HEK293 (cell line): ENCODE measurements at regions not wholly inside any gene's neighbourhood (a gene's known extent, or its start where the extent isn't known, plus 50 kb on each side); places are given as distances from the start of the nearest gene placed in this dataset.

Experiments
- CTCF ChIA-PET: fragments of 350-600 bp; formaldehyde crosslinking; extraction: SDS; loops from one replicate; lab custom pipeline; 2021; ENCODE audit warnings: antibody characterized with exemption; lab: Yijun Ruan, JAX
- POLR2A ChIA-PET: fragments of 300-600 bp; formaldehyde crosslinking; extraction: SDS; loops from one replicate; lab custom pipeline; 2020; ENCODE audit warnings: antibody characterized with exemption, inconsistent platforms; lab: Yijun Ruan, JAX
- H3K27ac ChIP-seq: fragments of 200-500 bp; sonication (Bioruptor generic); 2 replicates; pipeline ENCODE4 v1.5.1; 2014; ENCODE audit warnings: low read depth, low read length, control low read depth, inconsistent platforms; ENCODE audit errors: extremely low read depth
- H3K36me3 ChIP-seq, 2 experiments: fragments of 200-500 bp in 1 of 2; sonication (Bioruptor generic) in 1 of 2; 1 replicate in 1 of 2; 2 replicates in 1 of 2; pipeline ENCODE4 v1.5.1; 2014 to 2017; ENCODE audit warnings: inconsistent platforms in 2 of 2, low read length in 2 of 2; ENCODE audit not compliant: control insufficient read depth in 2 of 2, insufficient read depth in 1 of 2
- H3K4me1 ChIP-seq: fragments of 200-500 bp; sonication (Bioruptor generic); 2 replicates; pipeline ENCODE4 v1.5.1; 2014; ENCODE audit warnings: mild to moderate bottlenecking, low read length, inconsistent platforms; ENCODE audit not compliant: control insufficient read depth, insufficient read depth
- H3K4me3 ChIP-seq: 2 replicates; pipeline ENCODE4 v1.5.1; 2011; ENCODE audit warnings: low read depth, mild to moderate bottlenecking, control low read depth, low read length, moderate library complexity
- H3K9me3 ChIP-seq: fragments of 200-500 bp; sonication (Bioruptor generic); 2 replicates; pipeline ENCODE4 v1.5.1; 2014; ENCODE audit warnings: low read depth, low read length, inconsistent platforms; ENCODE audit not compliant: control insufficient read depth, insufficient read depth
- GFI1B ChIP-seq: fragments of 450-650 bp; formaldehyde crosslinking; IDR thresholded peaks from 2 replicates; pipeline ENCODE4 v1.5.1; 2016; ENCODE audit warnings: missing biosample characterization, missing genetic modification characterization
- GLIS2 ChIP-seq: fragments of 450-650 bp; formaldehyde crosslinking; IDR thresholded peaks from 2 replicates; pipeline ENCODE4 v1.5.1; 2016; ENCODE audit warnings: missing biosample characterization, missing genetic modification characterization
- KLF10 ChIP-seq: fragments of 450-650 bp; IDR thresholded peaks from 2 replicates; pipeline ENCODE4 v1.5.1; 2018; ENCODE audit warnings: missing biosample characterization, mild to moderate bottlenecking, missing genetic modification characterization
- SCRT1 ChIP-seq: fragments of 450-650 bp; formaldehyde crosslinking; IDR thresholded peaks from 2 replicates; pipeline ENCODE4 v1.5.1; 2016; ENCODE audit warnings: missing biosample characterization, missing genetic modification characterization, borderline replicate concordance
- ZBTB1 ChIP-seq: fragments of 450-650 bp; formaldehyde crosslinking; IDR thresholded peaks from 2 replicates; pipeline ENCODE4 v1.5.1; 2016; ENCODE audit warnings: missing biosample characterization, missing genetic modification characterization
- ZBTB48 ChIP-seq: fragments of 450-650 bp; formaldehyde crosslinking; IDR thresholded peaks from 2 replicates; pipeline ENCODE4 v1.5.1; 2016; ENCODE audit warnings: missing biosample characterization, missing genetic modification characterization
- ZNF169 ChIP-seq: fragments of 450-650 bp; formaldehyde crosslinking; IDR thresholded peaks from 2 replicates; pipeline ENCODE4 v1.5.1; 2016; ENCODE audit warnings: missing biosample characterization, missing genetic modification characterization
- ZNF184 ChIP-seq: fragments of 450-650 bp; IDR thresholded peaks from 2 replicates; pipeline ENCODE4 v1.5.1; 2018; ENCODE audit warnings: missing biosample characterization, mild to moderate bottlenecking, missing genetic modification characterization
- ZNF248 ChIP-seq: fragments of 450-650 bp; formaldehyde crosslinking; IDR thresholded peaks from 2 replicates; pipeline ENCODE4 v1.5.1; 2017; ENCODE audit warnings: missing biosample characterization, missing genetic modification characterization
- ZNF274 ChIP-seq, 2 experiments: fragments of 200-500 bp in 1 of 2; fragments of 450-650 bp in 1 of 2; sonication (Bioruptor generic) in 1 of 2; formaldehyde crosslinking in 1 of 2; IDR thresholded peaks; 2 replicates each; pipeline versions ENCODE4 v1.5.1 to v1.6.1; 2014 to 2016; ENCODE audit warnings: borderline replicate concordance in 1 of 2, inconsistent platforms in 1 of 2, low read length in 1 of 2, missing biosample characterization in 1 of 2, missing genetic modification characterization in 1 of 2
- ZNF311 ChIP-seq: fragments of 450-650 bp; formaldehyde crosslinking; IDR thresholded peaks from 2 replicates; pipeline ENCODE4 v1.5.1; 2017; ENCODE audit warnings: missing biosample characterization, missing genetic modification characterization, borderline replicate concordance
- ZNF610 ChIP-seq: fragments of 450-650 bp; formaldehyde crosslinking; IDR thresholded peaks from 2 replicates; pipeline ENCODE4 v1.5.1; 2016; ENCODE audit warnings: missing biosample characterization, missing genetic modification characterization, borderline replicate concordance
- ZNF660 ChIP-seq: fragments of 450-650 bp; IDR thresholded peaks from 2 replicates; pipeline ENCODE4 v1.5.1; 2018; ENCODE audit warnings: missing biosample characterization, mild to moderate bottlenecking, missing genetic modification characterization
- ZNF747 ChIP-seq: fragments of 450-650 bp; formaldehyde crosslinking; IDR thresholded peaks from 2 replicates; pipeline ENCODE4 v1.5.1; 2016; ENCODE audit warnings: missing biosample characterization, missing genetic modification characterization
- ZNF768 ChIP-seq: fragments of 450-650 bp; formaldehyde crosslinking; IDR thresholded peaks from 2 replicates; pipeline ENCODE4 v1.5.1; 2018; ENCODE audit warnings: missing biosample characterization, mild to moderate bottlenecking, missing genetic modification characterization
- ZNF830 ChIP-seq: fragments of 450-650 bp; IDR thresholded peaks from 2 replicates; pipeline ENCODE4 v1.5.0; 2018; ENCODE audit warnings: missing biosample characterization, missing genetic modification characterization, low read depth, mild to moderate bottlenecking, moderate library complexity
- ZNF843 ChIP-seq: fragments of 450-650 bp; formaldehyde crosslinking; IDR thresholded peaks from 2 replicates; pipeline ENCODE4 v1.5.1; 2016; ENCODE audit warnings: missing biosample characterization, missing genetic modification characterization
- ZSCAN23 ChIP-seq: fragments of 450-650 bp; formaldehyde crosslinking; IDR thresholded peaks from 2 replicates; pipeline ENCODE4 v1.5.1; 2016; ENCODE audit warnings: missing biosample characterization, missing genetic modification characterization
- TF ChIP-seq, protein P1 (sequence below): fragments of 450-650 bp; formaldehyde crosslinking; IDR thresholded peaks from 2 replicates; pipeline ENCODE4 v1.5.1; 2017; ENCODE audit warnings: missing biosample characterization, mild to moderate bottlenecking, missing genetic modification characterization, moderate library complexity
- TF ChIP-seq, protein P2 (sequence below): fragments of 450-650 bp; formaldehyde crosslinking; IDR thresholded peaks from 2 replicates; pipeline ENCODE4 v1.5.1; 2017; ENCODE audit warnings: missing biosample characterization, missing genetic modification characterization
- TF ChIP-seq, protein P3 (sequence below): sonication (generic); formaldehyde crosslinking; IDR thresholded peaks from 2 replicates; pipeline ENCODE4 v1.8.1; 2022; ENCODE audit warnings: mild to moderate bottlenecking, moderate library complexity, missing genetic modification reagents

DNA sequence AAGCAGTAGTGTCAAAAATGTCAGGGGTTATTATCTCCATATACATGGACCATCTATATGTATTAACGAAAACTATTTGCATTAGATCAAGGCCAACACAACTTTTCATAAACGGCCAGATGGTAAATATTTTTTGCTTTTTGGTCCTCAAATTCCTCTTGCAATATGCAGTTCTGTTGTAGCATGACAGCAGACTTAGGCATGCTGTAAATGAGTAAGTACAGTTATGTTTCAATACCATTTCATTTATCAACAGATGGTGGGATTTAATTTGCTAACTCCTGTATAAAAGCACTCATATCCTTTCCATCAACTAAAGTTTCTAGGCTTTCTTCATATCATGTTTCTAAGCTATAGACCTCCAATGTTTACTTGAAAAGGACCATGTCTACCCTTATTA, 208.1 kb downstream of the ANKRD50 start (continued):
- TF ChIP-seq, protein P1, sequence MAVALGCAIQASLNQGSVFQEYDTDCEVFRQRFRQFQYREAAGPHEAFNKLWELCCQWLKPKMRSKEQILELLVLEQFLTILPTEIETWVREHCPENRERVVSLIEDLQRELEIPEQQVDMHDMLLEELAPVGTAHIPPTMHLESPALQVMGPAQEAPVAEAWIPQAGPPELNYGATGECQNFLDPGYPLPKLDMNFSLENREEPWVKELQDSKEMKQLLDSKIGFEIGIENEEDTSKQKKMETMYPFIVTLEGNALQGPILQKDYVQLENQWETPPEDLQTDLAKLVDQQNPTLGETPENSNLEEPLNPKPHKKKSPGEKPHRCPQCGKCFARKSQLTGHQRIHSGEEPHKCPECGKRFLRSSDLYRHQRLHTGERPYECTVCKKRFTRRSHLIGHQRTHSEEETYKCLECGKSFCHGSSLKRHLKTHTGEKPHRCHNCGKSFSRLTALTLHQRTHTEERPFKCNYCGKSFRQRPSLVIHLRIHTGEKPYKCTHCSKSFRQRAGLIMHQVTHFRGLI (tag by site-specific recombination), result no peak
- TF ChIP-seq, all 188 proteins: peak for 0

GRCh38 chr4:124505211-124505610, 207.3 kb downstream of the ANKRD50 start:
- no peaks in the 10 kb centered on the region for H3K36me3 ChIP-seq
- no peak overlapping the region for H3K4me3 ChIP-seq
- ChIA-PET CTCF (no interaction called here), POLR2A (no interaction called here)
- H3K4me1 ChIP-seq, result no peaks in the 10 kb centered on the region
- H3K9me3 ChIP-seq, result no peaks in the 10 kb centered on the region
- no peak overlapping the region for H3K27ac ChIP-seq
- TF ChIP-seq ZBTB48 (tag by site-specific recombination), result no peak
- no peak for TF ChIP-seq ZNF768 (tag by site-specific recombination)
- no peak for TF ChIP-seq ZNF248 (tag by site-specific recombination)
- TF ChIP-seq ZBTB1 (tag by site-specific recombination), result no peak
- TF ChIP-seq ZNF830 (tag by site-specific recombination), result no peak
- TF ChIP-seq ZNF660, result no peak
- TF ChIP-seq ZNF843 (tag by site-specific recombination), result no peak
- no peak for TF ChIP-seq ZNF610 (tag by site-specific recombination)
- no peak for TF ChIP-seq ZSCAN23 (tag by site-specific recombination)
- TF ChIP-seq ZNF747 (tag by site-specific recombination), result no peak
- TF ChIP-seq, protein P2, sequence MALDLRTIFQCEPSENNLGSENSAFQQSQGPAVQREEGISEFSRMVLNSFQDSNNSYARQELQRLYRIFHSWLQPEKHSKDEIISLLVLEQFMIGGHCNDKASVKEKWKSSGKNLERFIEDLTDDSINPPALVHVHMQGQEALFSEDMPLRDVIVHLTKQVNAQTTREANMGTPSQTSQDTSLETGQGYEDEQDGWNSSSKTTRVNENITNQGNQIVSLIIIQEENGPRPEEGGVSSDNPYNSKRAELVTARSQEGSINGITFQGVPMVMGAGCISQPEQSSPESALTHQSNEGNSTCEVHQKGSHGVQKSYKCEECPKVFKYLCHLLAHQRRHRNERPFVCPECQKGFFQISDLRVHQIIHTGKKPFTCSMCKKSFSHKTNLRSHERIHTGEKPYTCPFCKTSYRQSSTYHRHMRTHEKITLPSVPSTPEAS (tag by site-specific recombination), result no peak
- TF ChIP-seq ZNF274 (IDR thresholded peaks at IDR 0.05; ENCODE audit: low read length), result no peak
- TF ChIP-seq ZNF274 (tag by site-specific recombination; IDR thresholded peaks at IDR 0.05; ENCODE audit: borderline replicate concordance), result no peak
- no peak for TF ChIP-seq ZNF169 (tag by site-specific recombination)
- TF ChIP-seq ZNF311, result no peak
- no peak for TF ChIP-seq KLF10
- TF ChIP-seq, protein P3, sequence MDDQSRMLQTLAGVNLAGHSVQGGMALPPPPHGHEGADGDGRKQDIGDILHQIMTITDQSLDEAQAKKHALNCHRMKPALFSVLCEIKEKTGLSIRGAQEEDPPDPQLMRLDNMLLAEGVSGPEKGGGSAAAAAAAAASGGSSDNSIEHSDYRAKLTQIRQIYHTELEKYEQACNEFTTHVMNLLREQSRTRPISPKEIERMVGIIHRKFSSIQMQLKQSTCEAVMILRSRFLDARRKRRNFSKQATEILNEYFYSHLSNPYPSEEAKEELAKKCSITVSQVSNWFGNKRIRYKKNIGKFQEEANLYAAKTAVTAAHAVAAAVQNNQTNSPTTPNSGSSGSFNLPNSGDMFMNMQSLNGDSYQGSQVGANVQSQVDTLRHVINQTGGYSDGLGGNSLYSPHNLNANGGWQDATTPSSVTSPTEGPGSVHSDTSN (CRISPR knock-in tag), result no peak
- no peak for TF ChIP-seq GFI1B (tag by site-specific recombination)
- no peak for TF ChIP-seq ZNF184 (tag by site-specific recombination)

GRCh38 chr4:124509151-124509550, 203.4 kb downstream of the ANKRD50 start:
- H3K27ac ChIP-seq, result no peak overlapping the region
- TF ChIP-seq GLIS2 (tag by site-specific recombination) (no peak), ZNF843 (tag by site-specific recombination) (no peak), SCRT1 (no peak)
- POLR2A ChIA-PET, result no interaction called here
- CTCF ChIA-PET, result no interaction called here
- H3K4me3 ChIP-seq, result no peak overlapping the region
- H3K36me3 ChIP-seq, result no peaks in the 10 kb centered on the region
- no peaks in the 10 kb centered on the region for H3K4me1 ChIP-seq
- H3K9me3 ChIP-seq, result no peaks in the 10 kb centered on the region
